NCI-H345 treated with DMSO at 0.1 percent for 48 hours (cell line): ENCODE measurements at regions not wholly inside any gene's neighbourhood (a gene's known extent, or its start where the extent isn't known, plus 50 kb on each side); places are given as distances from the start of the nearest gene placed in this dataset.
"Not testable (repeated sequence)": the region's sequence is repeated elsewhere in the genome, so short reads cannot be mapped to it uniquely, and the experiment has no call there.

Experiments used
- DNase-seq: peaks from one replicate; lab custom pipeline; 2025; ENCODE audit not compliant: unreplicated experiment; lab: John Stamatoyannopoulos, UW

DNA sequence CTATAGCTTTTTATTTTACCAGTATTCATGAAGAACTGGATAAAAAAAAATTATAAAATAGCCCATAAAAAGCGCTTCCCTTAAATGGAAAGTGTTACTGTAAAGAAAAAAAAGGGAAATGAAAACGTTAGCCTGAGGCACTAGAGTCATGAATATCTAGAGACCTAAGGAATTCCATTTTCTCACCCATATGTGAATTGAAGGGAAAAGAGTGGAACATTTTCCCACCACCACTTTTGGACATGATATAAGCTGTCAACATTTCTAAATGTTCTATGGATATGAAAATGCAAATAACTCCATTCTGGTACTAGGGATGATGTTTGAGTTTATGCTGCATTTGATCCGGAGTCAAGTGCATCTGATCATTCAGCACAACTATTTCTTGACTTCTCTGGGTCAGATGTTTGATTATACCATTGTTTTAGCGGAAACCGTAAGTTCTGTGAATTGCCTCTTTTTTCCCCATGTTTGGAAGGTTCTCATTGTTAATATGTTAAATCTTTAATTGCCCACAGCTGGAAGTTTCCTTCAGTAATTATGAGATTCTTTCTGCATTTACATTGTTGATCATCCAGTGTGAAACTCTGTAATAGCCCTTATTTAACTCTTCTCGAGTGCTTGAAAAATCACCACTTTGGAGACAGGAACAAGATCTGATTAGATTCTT, 467.4 kb upstream of the SEMA6A start:
- DNase-seq = no peak

DNA sequence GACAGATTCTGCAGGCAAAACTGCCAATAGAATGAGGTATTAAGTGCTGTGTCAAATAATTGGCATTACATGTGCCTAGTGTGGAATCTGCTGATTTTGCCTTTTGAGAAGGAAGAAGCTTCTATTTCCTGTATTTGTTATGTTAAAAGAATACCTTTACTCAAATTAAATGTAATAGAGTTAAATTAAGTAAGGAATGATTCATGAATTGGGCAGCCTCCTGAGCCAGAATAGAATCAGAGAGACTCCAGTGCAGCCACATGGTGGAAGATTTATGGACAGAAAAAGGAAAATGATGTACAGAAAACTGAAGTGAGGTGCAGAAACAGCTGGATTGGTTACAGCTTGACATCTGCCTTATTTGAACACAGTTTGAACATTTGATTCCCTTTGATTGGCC, 464.4 kb upstream of the SEMA6A start:
- DNase-seq = no peak

DNA sequence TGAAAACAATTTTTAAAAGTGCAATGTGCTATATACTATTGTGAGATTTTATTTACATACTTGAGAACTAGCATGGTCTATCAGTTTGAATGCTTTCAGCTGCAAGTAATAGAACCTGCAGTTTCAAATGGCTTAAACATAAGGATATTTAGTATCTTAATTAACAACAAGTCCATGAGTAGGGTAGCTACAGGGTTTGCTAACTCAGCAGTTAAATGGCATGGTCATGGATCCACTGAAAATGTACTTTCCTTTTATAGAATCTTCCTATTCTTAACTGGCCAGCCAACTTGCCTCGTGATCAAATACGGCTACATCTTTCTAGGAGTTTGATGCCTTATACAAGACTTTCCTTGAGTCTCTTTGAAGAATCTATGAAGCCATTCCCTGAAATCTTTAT, 452.8 kb upstream of the SEMA6A start:
- no peak for DNase-seq

DNA sequence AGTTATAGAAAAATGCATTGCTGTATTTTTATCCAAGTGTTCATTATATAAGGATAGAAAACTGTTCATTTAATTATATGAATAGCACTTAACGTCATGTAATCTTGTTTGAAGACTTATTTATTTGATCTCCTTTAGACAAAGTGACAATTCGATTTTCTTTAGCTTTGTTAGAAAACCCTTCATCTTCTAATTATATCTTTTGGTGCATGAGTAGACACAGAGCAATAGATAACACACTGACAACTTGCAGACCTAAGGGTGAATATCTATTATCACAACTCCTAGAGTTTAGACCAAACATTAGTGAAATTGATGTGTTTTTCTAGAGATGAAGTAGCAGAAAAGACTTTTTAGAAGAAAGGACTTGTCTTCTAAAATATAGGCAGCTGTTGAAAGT, 446.4 kb upstream of the SEMA6A start:
- no peak for DNase-seq

GRCh38 chr5:117013280-117013877, 438.8 kb upstream of the SEMA6A start:
- DNase-seq = peak; percentile 3

- no peak for DNase-seq
These were observed 436.0 kb upstream of the SEMA6A start for GRCh38 chr5:117010574-117010973.

GRCh38 chr5:116998024-116998423, 423.4 kb upstream of the SEMA6A start:
- DNase-seq = no peak

- no peak for DNase-seq
These were observed 418.1 kb upstream of the SEMA6A start for GRCh38 chr5:116992681-116993080.

DNA sequence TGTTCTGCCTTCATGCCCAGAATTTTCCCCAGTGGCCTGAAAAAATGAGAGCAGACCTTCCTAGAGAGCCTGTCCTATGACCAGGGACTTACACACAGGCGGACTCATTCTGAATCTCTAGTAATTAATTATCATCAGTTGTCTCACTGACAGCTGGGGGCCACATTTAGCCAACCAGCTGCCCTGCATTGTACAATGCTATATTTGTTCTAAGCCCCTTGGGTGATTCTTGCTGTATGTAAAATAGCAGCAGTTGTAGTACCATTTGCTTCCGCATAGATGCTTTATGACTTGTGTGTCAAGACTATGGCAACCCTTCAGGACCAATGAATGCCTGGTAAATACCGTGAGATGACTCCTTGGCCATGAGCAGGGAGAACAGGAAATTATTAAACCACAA, 415.4 kb upstream of the SEMA6A start:
- no peak for DNase-seq

GRCh38 chr5:116982035-116982434, 407.4 kb upstream of the SEMA6A start:
- no peak for DNase-seq

DNA sequence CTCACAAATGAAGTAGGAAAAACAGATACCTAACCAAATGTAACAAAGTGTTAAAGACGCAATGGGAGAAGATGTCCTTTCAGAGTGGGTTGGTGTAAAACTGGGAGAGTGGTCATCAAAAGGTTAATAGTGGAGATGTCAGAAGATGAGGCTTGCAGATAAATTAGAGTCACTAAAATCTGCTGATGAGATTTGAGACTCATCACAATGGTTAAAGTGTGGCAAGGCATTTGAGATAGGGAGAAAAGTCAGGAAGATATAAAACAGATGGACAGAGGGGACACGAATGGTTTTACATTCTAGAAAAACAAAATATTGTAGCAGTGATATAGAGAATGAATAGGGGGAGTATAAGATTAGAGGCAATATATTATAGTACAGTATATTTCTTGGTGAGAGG, 406.0 kb upstream of the SEMA6A start:
- no peak for DNase-seq

DNA sequence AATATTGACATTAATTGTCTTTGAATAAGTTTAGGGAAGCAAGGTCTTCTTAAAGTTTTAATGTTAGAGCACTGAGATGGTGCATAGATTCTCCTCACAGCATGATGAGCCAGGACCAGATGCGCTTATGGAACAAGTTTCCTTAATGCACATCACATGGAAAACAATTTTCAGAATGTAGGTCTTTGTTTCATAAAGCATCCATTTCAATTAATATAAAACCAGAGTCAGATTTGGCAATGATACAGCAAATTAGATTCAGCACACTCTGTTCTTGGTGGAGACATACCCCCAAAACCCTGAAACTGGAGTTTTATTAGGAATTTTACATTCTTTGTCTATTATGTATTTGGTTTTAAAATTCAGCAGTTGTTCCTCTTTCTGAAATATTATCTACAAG, 402.1 kb upstream of the SEMA6A start:
- no peak for DNase-seq

DNA sequence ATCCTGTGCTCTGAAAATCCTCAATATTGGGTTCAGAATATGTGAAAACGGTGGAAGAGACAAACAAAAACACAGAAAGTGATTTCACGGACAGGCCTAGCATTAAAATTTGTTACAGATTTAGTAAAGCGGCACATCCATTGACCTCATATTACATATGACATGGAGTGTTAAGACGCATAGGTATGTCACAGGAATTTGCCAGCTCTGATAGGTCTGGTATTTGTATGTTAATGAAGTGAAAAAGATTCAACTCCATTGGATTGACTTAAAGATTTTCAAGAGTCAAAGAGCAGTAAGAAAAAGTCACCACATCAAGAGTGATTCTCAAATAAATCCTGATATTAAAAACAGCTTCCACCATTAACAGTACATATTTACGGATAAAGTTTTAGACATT, 396.5 kb upstream of the SEMA6A start:
- no peak for DNase-seq

- DNase-seq = peak; percentile 28
These were observed 395.7 kb upstream of the SEMA6A start for GRCh38 chr5:116970318-116970717.

- DNase-seq = no peak
These were observed 389.8 kb upstream of the SEMA6A start for GRCh38 chr5:116964438-116964837.

DNA sequence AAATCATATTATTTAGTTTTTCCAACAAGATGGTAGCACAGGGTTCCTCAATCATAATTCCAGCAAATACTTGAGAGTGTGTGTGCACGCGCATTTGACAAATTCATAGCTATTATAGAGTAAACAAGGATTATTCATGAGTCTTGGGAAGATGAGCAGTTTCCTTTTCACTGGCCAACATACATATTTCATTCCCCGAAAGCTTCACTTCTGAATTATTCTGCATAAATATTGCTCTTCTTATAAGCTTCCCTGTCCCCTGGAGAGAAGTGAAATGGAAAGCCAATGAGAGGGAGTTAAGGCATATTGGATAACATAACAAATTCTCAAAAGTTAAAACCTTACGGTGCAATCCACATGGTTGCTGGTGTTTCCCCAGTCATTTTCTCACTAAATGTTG, 386.4 kb upstream of the SEMA6A start:
- DNase-seq = no peak

- no peak for DNase-seq
These were observed 385.2 kb upstream of the SEMA6A start for GRCh38 chr5:116959843-116960242.

DNA sequence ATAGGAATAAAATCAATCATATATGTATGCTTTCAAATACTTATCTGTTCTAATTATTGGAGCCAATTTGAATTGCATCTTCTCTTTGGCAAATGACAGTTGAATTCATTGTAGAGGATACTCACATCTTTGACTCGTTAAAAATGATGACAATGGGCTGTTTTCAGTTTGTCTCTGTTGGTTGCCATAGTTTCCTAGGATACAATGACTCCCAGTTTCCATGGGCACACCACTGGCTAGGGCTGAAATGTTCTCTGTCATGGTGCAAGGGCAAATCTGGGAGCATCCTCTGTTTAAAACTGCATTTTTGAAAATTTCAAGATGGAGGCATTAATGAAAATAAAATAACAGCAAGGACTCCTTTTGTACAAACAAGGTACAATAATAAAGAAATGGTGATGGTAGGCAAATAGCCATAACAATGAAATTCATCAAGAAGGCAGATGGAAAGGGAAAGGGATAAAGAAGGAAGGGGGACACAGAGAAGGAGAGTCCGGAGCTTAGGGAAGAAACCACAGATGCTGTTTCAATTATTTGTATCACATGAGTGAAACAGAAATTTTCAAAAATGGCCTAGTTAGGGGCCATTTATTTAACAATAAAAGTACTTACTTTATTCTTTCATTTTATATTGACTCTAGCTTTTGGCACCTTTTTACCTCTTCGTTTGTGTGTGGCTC, 378.8 kb upstream of the SEMA6A start:
- DNase-seq = no peak

DNA sequence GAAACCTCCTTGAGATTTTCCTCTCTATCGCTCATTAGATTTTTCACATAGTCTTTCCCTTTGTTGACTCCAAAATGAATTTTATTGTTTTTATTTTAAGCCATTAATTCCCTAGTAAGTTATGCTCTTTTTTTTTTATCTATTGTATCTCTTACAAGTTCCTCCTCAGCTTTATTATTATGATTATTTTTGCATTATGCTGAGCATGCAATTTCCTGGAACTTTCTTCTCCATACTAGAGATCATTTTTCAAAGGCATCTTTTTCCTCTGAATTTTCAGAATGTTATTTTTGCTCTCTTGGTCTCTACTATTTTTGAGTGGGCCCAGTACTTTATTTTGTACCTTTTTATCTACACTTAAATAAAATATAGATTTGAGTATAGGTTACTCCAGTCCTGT, 376.6 kb upstream of the SEMA6A start:
- DNase-seq = no peak

- DNase-seq = peak; percentile 62
These were observed 373.3 kb upstream of the SEMA6A start for GRCh38 chr5:116947691-116948528.

GRCh38 chr5:116945613-116946382, 371.2 kb upstream of the SEMA6A start:
- DNase-seq = not testable (repeated sequence)
